HG03025 (cell line): ENCODE measurements at regions not wholly inside any gene's neighbourhood (a gene's known extent, or its start where the extent isn't known, plus 50 kb on each side); places are given as distances from the start of the nearest gene placed in this dataset.

Experiments used
- ATAC-seq: cut with Tn5 transposase; IDR thresholded peaks from one replicate; pipeline ENCODE4 v1.9.1; 2021; ENCODE audit warnings: mild to moderate bottlenecking, moderate library complexity; ENCODE audit not compliant: unreplicated experiment, low FRiP score

GRCh38 chr21:35853321-35854239, 206.7 kb downstream of the SETD4 start:
- ATAC-seq, result no peak

GRCh38 chr21:35852820-35853219, 207.5 kb downstream of the SETD4 start:
- ATAC-seq, result no peak

- ATAC-seq, result no peak
These were observed 209.7 kb downstream of the SETD4 start for GRCh38 chr21:35850542-35851103.

DNA sequence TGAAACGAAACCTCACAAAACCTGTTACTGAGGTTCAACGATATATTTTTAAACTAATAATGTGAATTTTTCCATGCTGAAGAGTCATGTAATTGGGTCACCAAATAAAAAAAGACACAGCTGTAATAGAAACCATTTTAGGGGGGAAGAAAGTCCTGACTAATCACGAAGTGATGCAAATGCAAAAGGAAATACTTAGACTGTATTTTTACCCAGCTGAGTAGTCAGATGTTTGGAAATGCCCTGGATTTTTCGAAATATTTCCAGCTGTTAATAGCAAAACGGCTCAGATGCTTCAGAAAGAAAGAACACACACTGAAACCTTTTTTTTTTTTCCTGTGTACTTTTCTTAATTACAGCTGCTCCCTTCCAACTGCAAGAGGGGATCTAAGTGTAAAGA, 210.3 kb downstream of the SETD4 start:
- ATAC-seq, result no peak

- ATAC-seq, result no peak
These were observed 211.2 kb downstream of the SETD4 start for GRCh38 chr21:35849144-35849543.

- ATAC-seq, result no peak
These were observed 216.2 kb downstream of the SETD4 start for GRCh38 chr21:35843911-35844667.

- no peak for ATAC-seq
These were observed 219.4 kb downstream of the SETD4 start for GRCh38 chr21:35840949-35841348.

- no peak for ATAC-seq
These were observed 220.0 kb downstream of the SETD4 start for GRCh38 chr21:35840197-35840799.

DNA sequence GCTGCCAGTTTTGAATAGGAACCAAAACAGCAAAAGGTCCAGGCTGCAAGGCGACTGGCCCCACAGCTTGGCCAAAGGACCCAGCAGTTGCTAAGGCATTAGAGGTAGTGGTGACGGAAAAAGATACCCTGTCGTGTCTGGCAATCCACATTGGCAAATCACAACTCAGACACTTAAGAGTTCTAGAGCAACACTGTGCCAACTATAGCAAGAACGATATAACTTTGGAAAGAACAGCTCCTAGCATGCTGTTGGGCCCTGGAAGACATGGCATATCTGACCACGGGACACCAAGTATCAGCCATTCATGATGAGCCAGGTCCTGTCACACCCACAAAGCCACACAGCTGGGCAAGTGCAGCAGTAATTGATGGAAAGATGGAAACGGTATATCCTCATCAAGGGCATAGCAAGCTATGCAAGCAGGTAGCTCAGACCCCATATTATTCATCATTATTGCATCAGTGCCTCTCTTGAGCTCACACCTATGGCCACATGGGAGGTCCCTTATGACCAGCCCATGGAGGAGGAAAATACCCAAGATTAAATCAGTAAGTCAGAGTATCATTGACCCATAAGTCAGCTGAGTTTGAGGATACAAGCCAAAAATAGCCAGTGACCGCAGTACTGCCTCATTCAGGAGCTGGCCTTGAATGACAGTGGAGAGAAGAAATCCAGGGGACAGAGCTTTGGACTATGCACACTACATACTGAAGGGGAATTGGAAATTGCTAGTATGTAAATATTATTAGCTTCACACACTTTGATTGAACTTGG, 221.2 kb downstream of the SETD4 start:
- ATAC-seq, result no peak

DNA sequence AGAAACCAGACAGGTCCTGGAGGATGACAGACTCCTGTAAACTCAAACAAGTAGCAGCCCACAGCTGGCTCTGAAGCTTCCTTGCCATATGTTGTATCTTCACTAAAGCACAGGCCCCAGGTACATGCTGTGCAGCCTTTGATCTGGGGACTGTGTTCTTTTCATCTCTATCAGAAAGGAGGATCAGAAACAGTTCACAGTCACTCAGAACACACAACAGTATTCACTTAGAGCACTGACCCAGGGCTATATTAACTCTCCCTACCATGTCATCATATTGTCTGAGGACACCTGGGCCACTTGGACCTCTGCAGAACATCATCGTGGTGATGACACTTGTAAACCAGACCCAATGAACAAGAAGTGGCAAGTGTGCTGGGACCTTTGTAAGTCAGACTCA, 222.0 kb downstream of the SETD4 start:
- no peak for ATAC-seq

GRCh38 chr21:35833991-35834390, 226.3 kb downstream of the SETD4 start:
- ATAC-seq, result no peak

- ATAC-seq, result no peak
These were observed 226.9 kb downstream of the SETD4 start for GRCh38 chr21:35833388-35833787.

DNA sequence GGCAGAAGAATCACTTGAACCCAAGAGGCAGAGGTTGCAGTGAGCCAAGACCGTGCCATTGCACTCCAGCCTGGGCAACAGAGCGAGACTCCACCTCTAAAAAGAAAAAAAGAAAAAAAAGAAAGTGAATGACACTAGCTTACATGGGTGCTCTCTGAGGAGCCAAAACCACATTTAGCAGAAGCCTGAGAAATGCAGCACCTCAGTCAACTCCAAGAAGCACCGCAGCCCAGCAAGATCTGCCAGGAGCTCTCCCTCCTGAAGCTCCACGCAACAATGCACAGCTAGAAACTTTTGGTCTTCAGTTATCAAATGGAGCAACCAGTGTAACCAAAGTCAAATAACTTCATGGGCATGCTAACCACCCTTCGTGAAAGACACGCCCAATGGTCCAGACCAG, 229.1 kb downstream of the SETD4 start:
- no peak for ATAC-seq

GRCh38 chr21:35829067-35829466, 231.3 kb downstream of the SETD4 start:
- no peak for ATAC-seq

- ATAC-seq, result no peak
These were observed 232.2 kb downstream of the SETD4 start for GRCh38 chr21:35828161-35828560.

DNA sequence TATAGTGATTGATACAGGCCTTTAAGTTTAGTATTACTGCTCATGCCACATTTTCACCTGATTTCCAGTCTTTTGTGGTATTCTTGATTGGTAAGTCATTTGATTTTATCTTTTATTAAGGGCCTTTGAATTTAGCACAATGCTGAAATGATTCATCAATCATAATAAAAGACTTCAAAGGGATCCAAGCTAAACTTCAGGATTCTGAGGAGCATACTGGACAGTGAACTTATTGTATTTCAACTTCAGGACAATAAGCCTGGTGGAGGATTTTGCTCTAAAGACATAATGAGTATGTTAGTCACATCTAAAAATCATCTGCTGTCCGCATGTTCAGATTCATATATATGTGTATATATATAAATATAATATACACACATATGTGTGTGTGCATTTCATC, 233.3 kb downstream of the SETD4 start:
- no peak for ATAC-seq

DNA sequence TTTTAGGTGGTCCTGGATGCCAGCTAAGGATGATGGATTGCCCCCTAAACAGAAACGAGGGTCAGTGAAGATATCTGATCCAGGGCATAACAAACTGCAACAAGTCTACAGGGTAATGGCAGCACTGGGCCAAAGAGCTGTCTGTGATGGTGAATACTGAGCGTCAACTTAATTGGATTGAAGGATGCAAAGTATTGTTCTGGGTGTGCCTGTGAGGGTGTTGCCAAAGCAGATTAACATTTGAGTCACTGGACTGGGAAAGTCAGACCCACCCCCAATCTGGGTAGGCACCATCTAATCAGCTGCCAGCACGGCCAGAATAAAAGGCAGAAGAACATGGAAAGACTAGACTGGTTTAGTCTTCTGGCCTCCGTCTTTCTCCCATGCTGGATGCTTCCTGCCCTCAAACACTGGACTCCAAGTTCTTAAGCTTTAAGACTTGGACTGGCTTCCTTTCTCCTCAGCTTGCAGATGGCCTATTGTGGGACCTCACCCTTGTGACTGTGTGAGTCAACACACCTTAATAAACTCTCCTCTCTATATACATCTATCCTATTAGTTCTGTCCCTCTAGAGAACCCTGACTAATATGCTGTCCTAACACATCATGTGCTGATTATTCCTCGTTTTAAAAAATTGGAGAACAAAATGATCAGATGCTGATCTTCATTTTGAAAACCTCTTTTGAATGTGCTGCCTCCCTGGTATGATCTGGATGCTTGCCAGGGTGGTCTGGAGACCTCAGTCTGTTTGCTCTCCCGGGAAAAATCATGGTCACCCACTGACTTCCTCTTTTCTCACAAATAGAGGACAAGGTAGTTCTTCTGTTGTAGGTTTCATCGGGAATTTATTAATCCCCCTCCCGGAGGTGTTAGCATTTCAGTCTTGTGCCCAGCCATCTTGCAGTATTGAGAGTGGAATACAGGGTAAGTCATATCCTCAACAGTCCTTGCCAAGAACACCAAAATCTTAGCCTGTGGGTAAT, 234.7 kb downstream of the SETD4 start:
- no peak for ATAC-seq

DNA sequence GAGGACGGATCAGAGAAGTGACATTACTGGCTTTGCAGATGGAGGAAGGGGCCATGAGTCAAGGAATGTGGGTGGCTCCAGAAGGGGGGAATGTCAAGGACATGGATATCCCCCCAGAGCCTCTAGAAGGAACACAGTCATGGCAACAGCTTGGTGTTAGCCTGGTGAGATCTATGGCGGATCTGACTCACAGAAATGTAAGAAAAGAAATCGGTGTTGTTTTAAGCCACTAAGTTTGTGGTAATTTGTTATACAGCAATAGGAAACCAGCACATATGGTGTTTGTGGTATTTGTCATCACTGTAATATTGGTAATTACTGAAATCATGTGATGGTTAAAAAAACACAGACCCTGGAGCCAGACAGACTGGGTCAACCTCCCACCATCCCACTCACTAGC, 236.2 kb downstream of the SETD4 start:
- ATAC-seq, result no peak

- no peak for ATAC-seq
These were observed 241.2 kb downstream of the SETD4 start for GRCh38 chr21:35819134-35819533.
